ENCODE measurements at regions not wholly inside any gene's neighbourhood (a gene's known extent, or its start where the extent isn't known, plus 50 kb on each side); places are given as distances from the start of the nearest gene placed in this dataset.

- no peak for TF ChIP-seq DMTF1 (CRISPR knock-in tag; IDR thresholded peaks at IDR 0.05)
- no peak for TF ChIP-seq REST (IDR thresholded peaks at IDR 0.05; ENCODE audit: borderline replicate concordance in 1 of 2, low read depth in 1 of 2, low read length in 2 of 2)
- TF ChIP-seq ZSCAN29 (CRISPR knock-in tag; conservative IDR thresholded peaks at IDR 0.05) = no peak
- TF ChIP-seq SP2 (CRISPR knock-in tag; IDR thresholded peaks at IDR 0.05) = no peak
- TF ChIP-seq ZBTB44 (CRISPR knock-in tag; IDR thresholded peaks at IDR 0.05) = no peak
- TF ChIP-seq NAIF1 (CRISPR knock-in tag; IDR thresholded peaks at IDR 0.05; ENCODE audit: borderline replicate concordance) = no peak
- no peak for TF ChIP-seq ZBTB37 (CRISPR knock-in tag; IDR thresholded peaks at IDR 0.05)
- no peak for TF ChIP-seq SUZ12 (IDR thresholded peaks at IDR 0.05; ENCODE audit: low read depth, low read length)
- TF ChIP-seq NCOA1 (CRISPR knock-in tag; IDR thresholded peaks at IDR 0.05) = no peak
- no peak for TF ChIP-seq CTCF (CRISPR knock-in tag; IDR thresholded peaks at IDR 0.05)
- no peak for TF ChIP-seq PTBP1 (IDR thresholded peaks at IDR 0.05; ENCODE audit: low read depth, low read length, poor library complexity, severe bottlenecking)
- TF ChIP-seq RFX5 (IDR thresholded peaks at IDR 0.05; ENCODE audit: low read depth, low read length) = no peak
These were observed 202.1 kb downstream of the REEP3 start for GRCh38 chr10:63723320-63723719.

All from HepG2 (cell line).